ENCODE measurements at regions not wholly inside any gene's neighbourhood (a gene's known extent, or its start where the extent isn't known, plus 50 kb on each side); places are given as distances from the start of the nearest gene placed in this dataset.

- no peak for TF ChIP-seq EZH2phosphoT487 (IDR thresholded peaks at IDR 0.05; ENCODE audit: unreplicated experiment)
- no peak for TF ChIP-seq REST (IDR thresholded peaks at IDR 0.05; ENCODE audit: unreplicated experiment)
- no peak for TF ChIP-seq JUNB (IDR thresholded peaks at IDR 0.05; ENCODE audit: unreplicated experiment)
- no peak for TF ChIP-seq ETS1 (IDR thresholded peaks at IDR 0.05)
- no peaks in the 10 kb centered on the region for H3K4me1 ChIP-seq (ENCODE audit: insufficient read depth)
- H3K9me2 ChIP-seq (ENCODE audit: insufficient read depth), result no peaks in the 10 kb centered on the region
- Mint-ChIP-seq H3K27me3 (ENCODE audit: insufficient read depth, low read depth, poor library complexity) (no peaks in the 10 kb centered on the region), H3K27ac (no peak overlapping the region), H3K36me3 (ENCODE audit: low read depth) (no peaks in the 10 kb centered on the region), H3K4me1 (no peaks in the 10 kb centered on the region), H3K4me3 (no peak overlapping the region), H3K9me3 (peaks cover 3% of the 10 kb centered on the region; the same call in 2 of the 3 replicates)
- no peaks in the 10 kb centered on the region for H3F3A ChIP-seq (replicated peaks; ENCODE audit: low read depth)
- no peaks in the 10 kb centered on the region for H3K79me2 ChIP-seq (replicated peaks; ENCODE audit: insufficient read depth)
- DNase-seq (ENCODE audit: low spot score) (no peak), ATAC-seq (no peak)
- H4K20me1 ChIP-seq (replicated peaks; ENCODE audit: insufficient read depth), result no peaks in the 10 kb centered on the region
- H3K27ac ChIP-seq (ENCODE audit: low read depth), result no peak overlapping the region
- H3K4me2 ChIP-seq, result no peak overlapping the region
- no peaks in the 10 kb centered on the region for H3K36me3 ChIP-seq (ENCODE audit: insufficient read depth)
- H3K27me3 ChIP-seq (ENCODE audit: insufficient read depth), result no peaks in the 10 kb centered on the region
- H3K4me3 ChIP-seq, result no peak overlapping the region
- H2AFZ ChIP-seq, result no peak overlapping the region
These were observed 64.7 kb downstream of the SNRPE start for GRCh38 chr1:203926025-203926540.

GRCh38 chr1:203929741-203930309, 68.4 kb downstream of the SNRPE start:
- Histone ChIP-seq H3K4me3 (no peak overlapping the region), H3K4me1 (ENCODE audit: insufficient read depth) (no peaks in the 10 kb centered on the region), H3K79me2 (replicated peaks; ENCODE audit: insufficient read depth) (no peaks in the 10 kb centered on the region), H2AFZ (no peak overlapping the region), H3K4me2 (no peak overlapping the region), H4K20me1 (replicated peaks; ENCODE audit: insufficient read depth) (no peaks in the 10 kb centered on the region), H3K9me2 (ENCODE audit: insufficient read depth) (no peaks in the 10 kb centered on the region), H3K27me3 (ENCODE audit: insufficient read depth) (no peaks in the 10 kb centered on the region), H3K36me3 (ENCODE audit: insufficient read depth) (no peaks in the 10 kb centered on the region), H3F3A (replicated peaks; ENCODE audit: low read depth) (no peaks in the 10 kb centered on the region), H3K27ac (ENCODE audit: low read depth) (no peak overlapping the region)
- H3K9me3 Mint-ChIP-seq, result no peaks in the 10 kb centered on the region
- no peak for DNase-seq (ENCODE audit: low spot score)
- H3K27me3 Mint-ChIP-seq (ENCODE audit: insufficient read depth, low read depth, poor library complexity), result peaks cover 2% of the 10 kb centered on the region
- no peak overlapping the region for H3K27ac Mint-ChIP-seq
- H3K4me3 Mint-ChIP-seq, result no peak overlapping the region
- H3K36me3 Mint-ChIP-seq (ENCODE audit: low read depth), result no peaks in the 10 kb centered on the region
- no peak for ATAC-seq
- H3K4me1 Mint-ChIP-seq, result no peaks in the 10 kb centered on the region
- TF ChIP-seq ETS1 (IDR thresholded peaks at IDR 0.05) (no peak), ZNF331 (CRISPR knock-in tag; IDR thresholded peaks at IDR 0.05; ENCODE audit: low read depth) (no peak), POLR2AphosphoS5 (IDR thresholded peaks at IDR 0.05; ENCODE audit: low read depth) (no peak), NANOG (IDR thresholded peaks at IDR 0.05; ENCODE audit: borderline replicate concordance) (no peak), JUNB (IDR thresholded peaks at IDR 0.05; ENCODE audit: unreplicated experiment) (no peak), ZNF462 (CRISPR knock-in tag; IDR thresholded peaks at IDR 0.05) (no peak)
